IMR-90 (cell line): ENCODE measurements at regions not wholly inside any gene's neighbourhood (a gene's known extent, or its start where the extent isn't known, plus 50 kb on each side); places are given as distances from the start of the nearest gene placed in this dataset.

Source experiments
- ATAC-seq: fragments of 200-7000 bp; cut with Tn5 transposase; 2 replicates; pipeline ENCODE4 v1.9.1; 2020; ENCODE audit warnings: low read depth, mild to moderate bottlenecking, moderate library complexity
- BruUV-seq: library from RNA; stranded (reverse); fragments of 400-500 nt; replicated peaks from 2 replicates; lab custom pipeline; 2021; lab: Mats Ljungman, UMichigan
- CTCF ChIA-PET: fragments of 300-600 bp; formaldehyde crosslinking; extraction: SDS; loops from one replicate; lab custom pipeline; 2021; ENCODE audit warnings: antibody characterized with exemption; lab: Yijun Ruan, JAX
- POLR2A ChIA-PET: fragments of 300-600 bp; sonication (Branson Sonifier 250); formaldehyde crosslinking; loops from one replicate; lab custom pipeline; 2022; ENCODE audit warnings: antibody characterized with exemption; ENCODE audit not compliant: unreplicated experiment; lab: Charles Lee
- DNase-seq: peaks from one replicate; pipeline ENCODE4 v3.0.0; 2013
- H2AFZ ChIP-seq: replicated peaks from 2 replicates; pipeline ENCODE3; 2013; ENCODE audit warnings: low read length, mild to moderate bottlenecking; ENCODE audit not compliant: poor library complexity
- H2AK5ac ChIP-seq: 2 replicates; pipeline ENCODE4 v1.6.1; 2013; ENCODE audit warnings: low read depth, low read length, inconsistent platforms
- H2AK9ac ChIP-seq: replicated peaks from 2 replicates; pipeline ENCODE3; 2013; ENCODE audit warnings: mild to moderate bottlenecking, low read depth, low read length, moderate library complexity; ENCODE audit not compliant: poor library complexity
- H2BK120ac ChIP-seq: 2 replicates; pipeline ENCODE4 v1.6.1; 2013; ENCODE audit warnings: low read depth, low read length, inconsistent platforms
- H2BK15ac ChIP-seq: 3 replicates; pipeline ENCODE4 v1.6.1; 2013; ENCODE audit warnings: low read depth, low read length, inconsistent platforms
- H2BK20ac ChIP-seq: 2 replicates; pipeline ENCODE4 v1.6.1; 2013; ENCODE audit warnings: low read depth, mild to moderate bottlenecking, inconsistent platforms, low read length, moderate library complexity
- H2BK5ac ChIP-seq: 2 replicates; pipeline ENCODE4 v1.6.1; 2013; ENCODE audit warnings: mild to moderate bottlenecking, low read depth, low read length, inconsistent platforms; ENCODE audit not compliant: poor library complexity, severe bottlenecking
- H3K14ac ChIP-seq: replicated peaks from 2 replicates; pipeline ENCODE4 v1.6.1; 2013; ENCODE audit warnings: low read depth, low read length, inconsistent platforms
- H3K18ac ChIP-seq: 2 replicates; pipeline ENCODE4 v1.6.1; 2013; ENCODE audit warnings: low read depth, low read length, control low read depth
- H3K23ac ChIP-seq: 2 replicates; pipeline ENCODE4 v1.6.1; 2013; ENCODE audit warnings: low read depth, low read length, inconsistent platforms
- H3K27ac ChIP-seq: 2 replicates; pipeline ENCODE4 v1.5.1; 2013; ENCODE audit warnings: mild to moderate bottlenecking, control low read depth, low read length; ENCODE audit not compliant: insufficient read depth
- H3K27me3 ChIP-seq: 2 replicates; pipeline ENCODE4 v1.6.1; 2013; ENCODE audit warnings: low read length; ENCODE audit not compliant: control insufficient read depth, insufficient read depth
- H3K36me3 ChIP-seq: 2 replicates; pipeline ENCODE4 v1.6.1; 2013; ENCODE audit warnings: low read length, mixed read lengths; ENCODE audit not compliant: control insufficient read depth, insufficient read depth
- H3K4ac ChIP-seq: 2 replicates; pipeline ENCODE4 v1.6.1; 2013; ENCODE audit warnings: low read depth, low read length, inconsistent platforms
- H3K4me1 ChIP-seq: 2 replicates; pipeline ENCODE4 v1.6.1; 2013; ENCODE audit warnings: low read length, mixed read lengths; ENCODE audit not compliant: control insufficient read depth, insufficient read depth
- H3K4me2 ChIP-seq: 2 replicates; pipeline ENCODE4 v1.6.1; 2013; ENCODE audit warnings: low read depth, mild to moderate bottlenecking, control low read depth, low read length, moderate library complexity
- H3K4me3 ChIP-seq: 2 replicates; pipeline ENCODE4 v1.5.1; 2013; ENCODE audit warnings: low read depth, mild to moderate bottlenecking, control low read depth, low read length, moderate library complexity; ENCODE audit not compliant: insufficient read depth
- H3K56ac ChIP-seq: 2 replicates; pipeline ENCODE4 v1.6.1; 2013; ENCODE audit warnings: low read length, inconsistent platforms; ENCODE audit not compliant: insufficient read depth; ENCODE audit errors: extremely low read depth
- H3K79me1 ChIP-seq, 2 experiments: 2 replicates each; pipeline ENCODE4 v1.6.1; 2013; ENCODE audit warnings: low read length in 2 of 2, inconsistent platforms in 1 of 2, low read depth in 1 of 2
- H3K9ac ChIP-seq: 2 replicates; pipeline ENCODE4 v1.6.1; 2013; ENCODE audit warnings: low read depth, low read length, control low read depth
- H3K9me1 ChIP-seq: 2 replicates; pipeline ENCODE4 v1.6.1; 2013; ENCODE audit warnings: low read length, inconsistent platforms; ENCODE audit not compliant: insufficient read depth
- H3K9me3 ChIP-seq: 2 replicates; pipeline ENCODE4 v1.6.1; 2013; ENCODE audit warnings: low read length; ENCODE audit not compliant: control insufficient read depth, insufficient read depth
- H4K20me1 ChIP-seq: 2 replicates; pipeline ENCODE4 v1.6.1; 2013; ENCODE audit warnings: low read length, inconsistent platforms; ENCODE audit not compliant: insufficient read depth
- H4K5ac ChIP-seq: 2 replicates; pipeline ENCODE4 v1.6.1; 2013; ENCODE audit warnings: mild to moderate bottlenecking, low read depth, low read length, control low read depth
- H4K8ac ChIP-seq, 2 experiments: 2 replicates each; pipeline ENCODE4 v1.6.1; 2013; ENCODE audit warnings: low read depth in 2 of 2, low read length in 2 of 2, control low read depth in 1 of 2, inconsistent platforms in 1 of 2
- H4K91ac ChIP-seq: 2 replicates; pipeline ENCODE4 v1.6.1; 2013; ENCODE audit warnings: low read depth, low read length, inconsistent platforms; ENCODE audit not compliant: insufficient read depth
- BHLHE40 ChIP-seq: fragments of 150-350 bp; IDR thresholded peaks from 2 replicates; pipeline ENCODE4 v1.6.1; 2016; ENCODE audit warnings: mild to moderate bottlenecking, low read depth, low read length
- CEBPB ChIP-seq: IDR thresholded peaks from 2 replicates; pipeline ENCODE4 v1.6.1; 2012; ENCODE audit warnings: low read depth, low read length, improper control_type of control experiment
- CHD1 ChIP-seq: IDR thresholded peaks from 2 replicates; pipeline ENCODE4 v1.6.1; 2012; ENCODE audit warnings: low read depth, low read length, improper control_type of control experiment
- FOS ChIP-seq: fragments of 150-350 bp; IDR thresholded peaks from 2 replicates; pipeline ENCODE4 v1.6.1; 2016; ENCODE audit warnings: low read depth, low read length
- MAFK ChIP-seq: IDR thresholded peaks from 2 replicates; pipeline ENCODE4 v1.6.1; 2012; ENCODE audit warnings: low read depth, low read length, improper control_type of control experiment
- MAZ ChIP-seq: IDR thresholded peaks from 2 replicates; pipeline ENCODE4 v1.6.1; 2012; ENCODE audit warnings: low read depth, mild to moderate bottlenecking, low read length, improper control_type of control experiment, moderate library complexity, borderline replicate concordance
- MXI1 ChIP-seq: IDR thresholded peaks from 2 replicates; pipeline ENCODE4 v1.6.1; 2012; ENCODE audit warnings: low read depth, mild to moderate bottlenecking, low read length, moderate library complexity, borderline replicate concordance
- NFE2L2 ChIP-seq: fragments of 150-350 bp; IDR thresholded peaks from 2 replicates; pipeline ENCODE4 v1.6.1; 2016; ENCODE audit warnings: low read depth, mild to moderate bottlenecking, low read length
- POLR2A ChIP-seq: IDR thresholded peaks from 2 replicates; pipeline ENCODE4 v1.6.1; 2012; ENCODE audit warnings: mild to moderate bottlenecking, low read depth, low read length
- RAD21 ChIP-seq: IDR thresholded peaks from 2 replicates; pipeline ENCODE4 v1.6.1; 2012; ENCODE audit warnings: low read length, improper control_type of control experiment
- RCOR1 ChIP-seq: IDR thresholded peaks from 2 replicates; pipeline ENCODE4 v1.6.1; 2012; ENCODE audit warnings: mild to moderate bottlenecking, low read length, improper control_type of control experiment; ENCODE audit not compliant: insufficient replicate concordance
- RFX5 ChIP-seq: IDR thresholded peaks from 2 replicates; pipeline ENCODE4 v1.8.0; 2012; ENCODE audit warnings: low read depth, mild to moderate bottlenecking, low read length, moderate library complexity
- SMC3 ChIP-seq: fragments of 150-350 bp; IDR thresholded peaks from 2 replicates; pipeline ENCODE4 v1.6.1; 2016; ENCODE audit warnings: low read depth, mild to moderate bottlenecking, antibody characterized with exemption, low read length, moderate library complexity
- WGBS, 2 experiments: methylation state at CpG; one replicate each; pipeline versions ENCODE4 v1.1.5 to v1.1.7; 2013; ENCODE audit warnings: missing lambda C conversion rate in 2 of 2; ENCODE audit not compliant: insufficient read length in 1 of 2; ENCODE audit errors: extremely low coverage in 2 of 2; 5-methylcytosine and 5-hydroxymethylcytosine counted together
- dilution Hi-C: fragments of 300-500 bp; cut with HindIII; formaldehyde crosslinking; loops from one replicate; pipeline ENCODE4 v1.14.3; 2018; ENCODE audit warnings: low sequenced_read_pairs; ENCODE audit not compliant: unreplicated experiment
- in situ Hi-C: fragments of 300-500 bp; cut with MboI; formaldehyde crosslinking; loops from 3 replicates; pipeline ENCODE4 v1.14.3; 2019; ENCODE audit warnings: low sequenced_read_pairs, inconsistent platforms, mixed read lengths
- intact Hi-C: fragments of 100-400 bp; cut with micrococcal nuclease; formaldehyde crosslinking; loops from 2 replicates; pipeline ENCODE4 v1.10.0; 2022
- TF ChIP-seq, protein P1 (sequence below): fragments of 150-350 bp; IDR thresholded peaks from 2 replicates; pipeline ENCODE4 v1.6.1; 2016; ENCODE audit warnings: low read depth, mild to moderate bottlenecking, low read length, moderate library complexity, borderline replicate concordance
- TF ChIP-seq, protein P2 (sequence below): fragments of 150-350 bp; IDR thresholded peaks from 2 replicates; pipeline ENCODE4 v1.6.1; 2017; ENCODE audit warnings: mild to moderate bottlenecking, antibody characterized with exemption, low read length, low read depth
- TF ChIP-seq, protein P3 (sequence below): conservative IDR thresholded peaks from 2 replicates; pipeline ENCODE4 v1.5.1; 2012; ENCODE audit warnings: mild to moderate bottlenecking, low read depth, low read length, improper control_type of control experiment

- POLR2A ChIA-PET = no interaction called here
- no peak overlapping the region for H3K27ac ChIP-seq
- H2BK15ac ChIP-seq = no peak overlapping the region
- H4K8ac ChIP-seq = no peak overlapping the region
- no peak overlapping the region for H3K4me2 ChIP-seq
- in situ Hi-C loops (no loop called here), intact Hi-C loops (no loop called here), dilution Hi-C loops (no loop called here)
- no peak for ATAC-seq
- BruUV-seq = no TSS peak
- no peak overlapping the region for H3K18ac ChIP-seq
- H2BK5ac ChIP-seq = no peak overlapping the region
- no peak overlapping the region for H3K14ac ChIP-seq
- no peak overlapping the region for H2BK20ac ChIP-seq
- H3K4me3 ChIP-seq = no peak overlapping the region
- no peaks in the 10 kb centered on the region for H3K9me3 ChIP-seq
- no peak overlapping the region for H4K91ac ChIP-seq
- no peak for TF ChIP-seq SMC3
- no peak for TF ChIP-seq RAD21
- no peak for TF ChIP-seq MXI1
- TF ChIP-seq, protein P1, sequence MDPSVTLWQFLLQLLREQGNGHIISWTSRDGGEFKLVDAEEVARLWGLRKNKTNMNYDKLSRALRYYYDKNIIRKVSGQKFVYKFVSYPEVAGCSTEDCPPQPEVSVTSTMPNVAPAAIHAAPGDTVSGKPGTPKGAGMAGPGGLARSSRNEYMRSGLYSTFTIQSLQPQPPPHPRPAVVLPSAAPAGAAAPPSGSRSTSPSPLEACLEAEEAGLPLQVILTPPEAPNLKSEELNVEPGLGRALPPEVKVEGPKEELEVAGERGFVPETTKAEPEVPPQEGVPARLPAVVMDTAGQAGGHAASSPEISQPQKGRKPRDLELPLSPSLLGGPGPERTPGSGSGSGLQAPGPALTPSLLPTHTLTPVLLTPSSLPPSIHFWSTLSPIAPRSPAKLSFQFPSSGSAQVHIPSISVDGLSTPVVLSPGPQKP = no peak
- no peak for TF ChIP-seq RCOR1
- TF ChIP-seq, protein P2, sequence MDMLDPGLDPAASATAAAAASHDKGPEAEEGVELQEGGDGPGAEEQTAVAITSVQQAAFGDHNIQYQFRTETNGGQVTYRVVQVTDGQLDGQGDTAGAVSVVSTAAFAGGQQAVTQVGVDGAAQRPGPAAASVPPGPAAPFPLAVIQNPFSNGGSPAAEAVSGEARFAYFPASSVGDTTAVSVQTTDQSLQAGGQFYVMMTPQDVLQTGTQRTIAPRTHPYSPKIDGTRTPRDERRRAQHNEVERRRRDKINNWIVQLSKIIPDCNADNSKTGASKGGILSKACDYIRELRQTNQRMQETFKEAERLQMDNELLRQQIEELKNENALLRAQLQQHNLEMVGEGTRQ = no peak
- no peak for TF ChIP-seq MAFK
- TF ChIP-seq FOS = no peak
- no peak for TF ChIP-seq NFE2L2
- TF ChIP-seq, protein P3, sequence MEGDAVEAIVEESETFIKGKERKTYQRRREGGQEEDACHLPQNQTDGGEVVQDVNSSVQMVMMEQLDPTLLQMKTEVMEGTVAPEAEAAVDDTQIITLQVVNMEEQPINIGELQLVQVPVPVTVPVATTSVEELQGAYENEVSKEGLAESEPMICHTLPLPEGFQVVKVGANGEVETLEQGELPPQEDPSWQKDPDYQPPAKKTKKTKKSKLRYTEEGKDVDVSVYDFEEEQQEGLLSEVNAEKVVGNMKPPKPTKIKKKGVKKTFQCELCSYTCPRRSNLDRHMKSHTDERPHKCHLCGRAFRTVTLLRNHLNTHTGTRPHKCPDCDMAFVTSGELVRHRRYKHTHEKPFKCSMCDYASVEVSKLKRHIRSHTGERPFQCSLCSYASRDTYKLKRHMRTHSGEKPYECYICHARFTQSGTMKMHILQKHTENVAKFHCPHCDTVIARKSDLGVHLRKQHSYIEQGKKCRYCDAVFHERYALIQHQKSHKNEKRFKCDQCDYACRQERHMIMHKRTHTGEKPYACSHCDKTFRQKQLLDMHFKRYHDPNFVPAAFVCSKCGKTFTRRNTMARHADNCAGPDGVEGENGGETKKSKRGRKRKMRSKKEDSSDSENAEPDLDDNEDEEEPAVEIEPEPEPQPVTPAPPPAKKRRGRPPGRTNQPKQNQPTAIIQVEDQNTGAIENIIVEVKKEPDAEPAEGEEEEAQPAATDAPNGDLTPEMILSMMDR = no peak
- no peak for TF ChIP-seq POLR2A
- TF ChIP-seq BHLHE40 = no peak
- no peak for TF ChIP-seq RFX5
- TF ChIP-seq CEBPB = no peak
- no peak for TF ChIP-seq MAZ
- TF ChIP-seq CHD1 = no peak
- CTCF ChIA-PET = no interaction called here
- H4K5ac ChIP-seq = no peak overlapping the region
- no peak overlapping the region for H2AK5ac ChIP-seq
- no peak overlapping the region for H2BK120ac ChIP-seq
- no peaks in the 10 kb centered on the region for H3K36me3 ChIP-seq
- no peak overlapping the region for H3K4ac ChIP-seq
- no peak overlapping the region for H3K9ac ChIP-seq
- no peak overlapping the region for H3K56ac ChIP-seq
- H3K9me1 ChIP-seq = no peaks in the 10 kb centered on the region
- no peak overlapping the region for H3K23ac ChIP-seq
- no peak overlapping the region for H2AFZ ChIP-seq
- WGBS, 2 experiments = 53% methylated on average over 3 of the region's 11 CpGs; no CpG with 5 or more reads in 1 of the 2 experiments
- no peaks in the 10 kb centered on the region for H3K4me1 ChIP-seq
- no peak overlapping the region for H2AK9ac ChIP-seq
- no peaks in the 10 kb centered on the region for H4K20me1 ChIP-seq
- H3K27me3 ChIP-seq = no peaks in the 10 kb centered on the region; the same call in 1 of the 2 replicates
- no peak for DNase-seq
- H3K79me1 ChIP-seq = no peaks in the 10 kb centered on the region
These were observed 53.4 kb upstream of the TBXT start for GRCh38 chr6:166221040-166221439.
